ENCODE measurements at regions not wholly inside any gene's neighbourhood (a gene's known extent, or its start where the extent isn't known, plus 50 kb on each side); places are given as distances from the start of the nearest gene placed in this dataset.

GRCh38 chr3:126268866-126269265, 88.3 kb downstream of the KLF15 start:
- Histone ChIP-seq H3K9me1 (ENCODE audit: insufficient read depth, low read length) (peaks cover 12% of the 10 kb centered on the region), H4K91ac (ENCODE audit: insufficient read depth, low read depth, low read length) (no peak overlapping the region), H2BK120ac (ENCODE audit: low read depth, low read length) (peak overlapping the region; percentile 32), H3K4me3 (ENCODE audit: insufficient read depth, low read depth, low read length) (no peak overlapping the region), H3K9ac (ENCODE audit: low read depth, low read length) (no peak overlapping the region), H2BK20ac (ENCODE audit: low read depth, low read length) (no peak overlapping the region), H3K27ac (ENCODE audit: insufficient read depth, low read length) (no peak overlapping the region), H3K4me1 (ENCODE audit: control insufficient read depth, insufficient read depth, low read length) (peaks cover 16% of the 10 kb centered on the region), H3K18ac (ENCODE audit: low read depth, low read length) (no peak overlapping the region; the same call in 1 of the 2 replicates), H3K4ac (ENCODE audit: low read depth, low read length) (peak overlapping the region; percentile 39; the same call in 1 of the 2 replicates), H3K27me3 (ENCODE audit: control insufficient read depth, insufficient read depth, low read length) (peaks cover 8% of the 10 kb centered on the region), H2BK15ac (ENCODE audit: low read depth, low read length) (no peak overlapping the region), H2AK9ac (replicated peaks; ENCODE audit: low read depth, low read length, poor library complexity) (peak overlapping the region; percentile 7), H3K36me3 (ENCODE audit: control insufficient read depth, insufficient read depth, low read length) (no peaks in the 10 kb centered on the region), H3K9me3 (ENCODE audit: control insufficient read depth, insufficient read depth, low read length) (no peaks in the 10 kb centered on the region), H3K79me1 (ENCODE audit: low read depth in 1 of 2, low read length in 2 of 2) (no peaks in the 10 kb centered on the region), H2BK5ac (ENCODE audit: low read depth, low read length, poor library complexity, severe bottlenecking) (no peak overlapping the region), H3K4me2 (ENCODE audit: low read depth, low read length) (no peak overlapping the region), H3K23ac (ENCODE audit: low read depth, low read length) (no peak overlapping the region), H4K8ac (ENCODE audit: low read depth in 2 of 2, low read length in 2 of 2) (no peak overlapping the region), H3K14ac (replicated peaks; ENCODE audit: low read depth, low read length) (no peak overlapping the region), H2AFZ (replicated peaks; ENCODE audit: low read length, poor library complexity) (peak overlapping the region; percentile 16), H3K56ac (ENCODE audit: extremely low read depth, insufficient read depth, low read length) (no peak overlapping the region), H4K20me1 (ENCODE audit: insufficient read depth, low read length) (no peaks in the 10 kb centered on the region), H4K5ac (ENCODE audit: low read depth, low read length) (no peak overlapping the region), H2AK5ac (ENCODE audit: low read depth, low read length) (peak overlapping the region; percentile 50)
- in situ Hi-C loops (cut with MboI; ENCODE audit: low sequenced_read_pairs) (no loop called here), intact Hi-C loops (cut with micrococcal nuclease) (no loop called here), dilution Hi-C loops (cut with HindIII; ENCODE audit: low sequenced_read_pairs, unreplicated experiment) (no loop called here)
- ATAC-seq (ENCODE audit: low read depth), result no peak
- POLR2A ChIA-PET (ENCODE audit: unreplicated experiment), result no interaction called here
- no TSS peak for BruUV-seq (replicated peaks)
- DNase-seq, result no peak
- CTCF ChIA-PET, result no interaction called here
- no peak for TF ChIP-seq MAZ (IDR thresholded peaks at IDR 0.05; ENCODE audit: borderline replicate concordance, low read depth, low read length)
- no CpG with 5 or more reads among the region's 3 CpGs for WGBS, 2 experiments (ENCODE audit: extremely low coverage in 2 of 2, insufficient read length in 1 of 2)

Measured in IMR-90 (cell line).